CD4-positive, alpha-beta T cell treated with Interleukin-17A for 1 hour (primary cell): ENCODE measurements at regions not wholly inside any gene's neighbourhood (a gene's known extent, or its start where the extent isn't known, plus 50 kb on each side); places are given as distances from the start of the nearest gene placed in this dataset.
"Not testable (repeated sequence)": the region's sequence is repeated elsewhere in the genome, so short reads cannot be mapped to it uniquely, and the experiment has no call there.

Experiments
- DNase-seq: peaks from one replicate; pipeline ENCODE4 v3.0.0-alpha.2; 2020

DNA sequence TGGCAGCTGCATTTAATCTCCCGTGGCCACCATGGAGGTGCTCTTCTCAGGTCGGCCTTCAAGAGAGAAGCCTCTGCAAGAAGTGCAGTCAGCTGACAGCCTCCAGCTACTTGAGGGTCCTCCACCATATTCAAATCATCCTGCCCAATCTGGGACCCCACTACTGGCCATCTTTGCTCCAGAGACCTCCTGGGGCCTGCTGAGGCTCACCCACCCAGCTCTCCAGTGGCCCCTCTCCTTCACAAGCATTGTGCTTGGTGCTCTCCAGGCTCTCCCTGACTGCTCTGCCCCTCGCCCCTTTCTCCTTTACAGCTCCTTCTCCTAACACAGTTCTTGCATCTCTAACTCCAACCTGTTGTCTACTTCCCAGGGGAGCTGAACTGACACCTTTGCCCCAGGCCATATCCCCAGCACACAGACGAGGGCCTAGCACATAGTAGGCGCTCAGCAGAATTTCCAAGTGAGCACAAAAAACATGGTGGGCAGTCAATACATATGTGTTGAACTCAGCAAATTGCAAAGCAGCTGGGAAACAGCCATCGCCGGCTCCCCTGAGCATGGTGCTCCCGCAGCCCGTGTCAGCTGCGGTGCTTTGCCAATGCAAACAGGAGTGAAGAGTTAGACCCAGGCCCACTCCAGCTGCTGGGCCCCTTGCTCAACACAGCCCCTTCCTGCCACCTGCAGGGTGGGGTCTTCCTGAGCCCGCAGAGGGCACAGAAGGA lies 102.2 kb downstream of the TNFRSF13B start:
- DNase-seq: not testable (repeated sequence)

DNA sequence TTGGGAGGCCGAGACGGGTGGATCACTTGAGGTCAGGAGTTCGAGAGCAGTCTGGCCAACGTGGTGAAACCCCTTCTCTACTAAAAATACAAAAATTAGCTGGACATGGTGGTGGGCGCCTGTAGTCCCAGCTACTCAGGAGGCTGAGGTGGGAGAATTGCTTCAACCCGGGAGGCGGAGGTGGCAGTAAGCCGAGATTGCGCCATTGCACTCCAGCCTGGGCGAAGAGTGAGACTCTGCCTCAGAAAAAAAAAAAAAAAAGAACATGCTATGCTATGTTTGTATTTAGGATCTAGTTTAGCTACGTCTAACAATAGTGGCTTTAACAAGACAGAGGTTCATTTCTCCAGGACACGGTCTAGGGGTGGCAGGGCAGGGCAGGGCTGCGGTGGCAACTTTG lies 103.3 kb downstream of the TNFRSF13B start:
- not testable (repeated sequence) for DNase-seq

DNA sequence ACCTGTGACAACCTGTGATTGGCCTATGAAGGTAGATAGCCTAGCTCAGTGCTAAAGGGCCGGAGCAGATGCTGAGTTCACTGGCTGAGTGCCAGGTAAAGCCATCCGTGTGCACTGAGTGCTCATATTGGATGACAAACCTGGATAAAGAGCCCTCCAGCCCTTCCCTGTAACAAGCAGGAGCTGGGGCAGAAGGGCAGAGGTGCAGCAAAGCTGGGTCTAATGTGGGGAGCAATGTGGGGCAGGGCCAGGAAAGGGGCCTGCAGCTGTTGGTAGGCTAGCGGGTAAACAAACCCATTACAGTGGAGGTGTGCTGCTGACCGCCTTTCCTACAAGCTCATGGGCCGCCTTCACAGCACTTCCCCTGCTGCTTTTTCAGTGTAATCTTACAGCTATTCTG lies 104.4 kb downstream of the TNFRSF13B start:
- not testable (repeated sequence) for DNase-seq

DNA sequence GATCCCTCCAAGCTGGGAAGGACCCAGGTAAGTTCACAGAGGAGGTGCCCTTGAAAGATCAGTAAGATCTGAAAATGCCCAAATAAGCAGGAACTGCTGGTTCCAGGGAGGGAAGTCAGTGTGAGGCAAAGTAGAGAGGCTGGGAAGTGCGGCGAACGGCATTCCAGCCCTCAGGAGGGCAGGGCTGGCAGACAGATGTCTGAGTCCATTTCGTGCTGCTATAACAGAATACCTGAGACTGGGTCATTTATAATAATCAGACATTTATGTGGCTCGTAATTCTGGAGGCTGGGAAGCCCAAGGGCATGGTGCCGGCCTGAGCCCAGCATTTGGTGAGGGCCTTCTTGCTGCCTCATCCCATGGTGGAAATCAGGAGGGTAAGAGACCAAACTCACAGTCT lies 105.1 kb downstream of the TNFRSF13B start:
- DNase-seq: not testable (repeated sequence)

DNA sequence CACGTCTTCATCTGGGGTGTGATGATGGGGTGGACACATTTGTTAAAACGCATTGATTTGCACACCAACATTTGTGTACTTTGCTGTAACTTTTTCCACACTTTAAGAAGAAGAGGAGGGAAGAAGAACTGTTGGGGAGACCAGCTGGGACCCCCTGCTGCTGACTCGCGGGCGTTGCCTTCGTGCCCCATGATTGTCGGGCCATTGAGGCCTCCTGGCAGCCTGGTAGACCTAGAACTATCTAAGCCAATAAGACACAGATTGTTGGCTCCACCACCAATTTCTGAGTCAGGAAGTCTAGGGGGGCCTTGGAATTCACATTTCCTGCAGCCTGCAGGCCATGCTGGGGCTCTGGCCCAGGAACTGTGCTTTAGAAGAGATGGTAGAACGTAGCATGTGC lies 105.5 kb downstream of the TNFRSF13B start:
- DNase-seq: no peak

DNA sequence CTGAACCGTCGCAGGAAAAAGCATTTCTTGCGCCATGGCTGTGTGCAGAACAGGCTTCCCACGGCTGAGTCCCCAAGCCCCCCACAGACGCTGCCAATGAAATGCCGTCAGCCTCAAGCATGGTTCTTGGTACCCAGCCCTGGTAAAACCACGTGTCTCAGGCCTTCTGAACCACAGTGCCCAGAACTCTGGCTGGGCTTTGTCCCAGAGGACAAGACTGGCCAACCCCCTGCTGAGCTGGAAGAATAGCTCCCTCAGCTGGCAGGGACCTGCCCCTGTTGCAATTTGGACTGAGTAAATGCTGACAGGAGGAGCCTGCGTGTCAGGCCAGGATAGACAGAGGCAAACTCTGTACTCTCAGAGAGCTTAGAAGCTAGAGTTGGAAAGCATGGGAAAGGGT lies 106.2 kb downstream of the TNFRSF13B start:
- not testable (repeated sequence) for DNase-seq

DNA sequence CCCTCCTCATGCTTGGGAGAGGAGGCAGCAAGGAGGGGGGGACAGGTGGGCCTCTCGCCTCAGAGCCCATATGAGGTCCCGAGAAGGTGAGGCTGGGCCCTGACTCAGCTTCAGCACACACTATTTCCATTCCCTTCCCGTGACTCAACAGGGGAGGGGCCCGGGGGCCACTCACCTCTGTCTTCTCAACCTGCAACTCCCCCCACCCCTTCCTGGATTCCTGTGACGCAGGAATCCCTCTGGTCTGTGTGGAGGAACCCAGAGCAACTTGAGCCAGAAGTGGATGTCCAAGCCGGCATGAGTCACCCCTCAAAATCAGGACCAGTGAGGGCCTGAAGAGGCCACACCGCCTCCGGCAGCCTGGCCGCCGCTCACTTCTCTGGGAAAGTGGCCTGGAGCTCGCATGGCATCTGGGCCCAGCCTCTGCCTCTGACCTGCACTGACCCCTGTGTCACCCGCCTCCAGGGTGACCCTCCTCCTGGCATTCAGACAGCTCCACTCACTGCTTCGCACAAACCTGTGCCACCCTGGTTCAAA lies 106.8 kb downstream of the TNFRSF13B start:
- not testable (repeated sequence) for DNase-seq

DNA sequence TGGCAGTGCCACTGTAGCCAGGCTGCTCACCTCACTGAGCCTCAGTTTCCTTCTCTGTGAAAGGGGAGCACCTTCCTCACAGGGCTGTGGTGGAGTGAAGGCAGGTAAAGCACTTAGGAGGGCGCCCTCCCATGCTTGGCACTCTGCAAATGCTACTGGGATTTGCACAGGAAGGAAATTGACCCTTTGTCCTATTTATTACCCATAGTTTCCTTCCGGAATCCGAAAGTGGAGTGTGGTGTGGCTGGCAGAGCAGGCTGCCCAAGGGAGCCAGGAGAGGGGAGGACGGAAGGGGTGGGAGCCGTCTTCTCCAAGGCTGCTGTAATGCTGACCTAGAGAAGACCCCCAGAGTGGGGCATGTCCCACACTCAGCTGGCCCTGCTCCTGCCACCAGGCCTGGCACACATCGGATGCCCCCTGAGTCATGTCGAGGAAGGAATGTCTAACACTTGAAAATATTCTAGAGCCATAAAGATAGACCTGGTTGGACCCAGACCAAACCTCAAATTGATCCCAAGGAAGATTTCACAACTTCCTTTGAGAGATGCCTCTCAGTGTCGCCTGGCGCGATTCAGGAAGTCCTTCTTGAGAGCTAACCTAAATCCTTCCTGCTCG lies 107.3 kb downstream of the TNFRSF13B start:
- DNase-seq: not testable (repeated sequence)

DNA sequence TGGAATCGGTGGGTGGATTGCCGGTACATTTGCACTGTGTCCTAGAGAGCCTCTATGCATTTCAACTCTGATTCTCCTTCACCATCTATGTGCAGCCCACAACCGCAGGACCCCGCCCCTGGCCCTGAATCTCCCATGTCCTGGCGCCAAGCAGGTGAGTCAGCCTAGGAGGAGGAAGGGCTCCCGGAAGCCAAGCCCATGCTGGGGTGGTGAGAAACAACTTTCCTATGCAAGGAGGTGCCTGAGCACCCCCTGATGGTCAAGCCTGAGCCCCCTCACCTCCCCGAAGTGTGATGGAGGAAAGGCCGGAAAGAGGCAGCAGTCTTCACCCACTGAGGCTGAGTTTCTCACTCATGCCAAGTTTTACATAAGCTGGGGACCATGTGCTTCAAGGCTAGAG lies 110.8 kb downstream of the TNFRSF13B start:
- DNase-seq: not testable (repeated sequence)

DNA sequence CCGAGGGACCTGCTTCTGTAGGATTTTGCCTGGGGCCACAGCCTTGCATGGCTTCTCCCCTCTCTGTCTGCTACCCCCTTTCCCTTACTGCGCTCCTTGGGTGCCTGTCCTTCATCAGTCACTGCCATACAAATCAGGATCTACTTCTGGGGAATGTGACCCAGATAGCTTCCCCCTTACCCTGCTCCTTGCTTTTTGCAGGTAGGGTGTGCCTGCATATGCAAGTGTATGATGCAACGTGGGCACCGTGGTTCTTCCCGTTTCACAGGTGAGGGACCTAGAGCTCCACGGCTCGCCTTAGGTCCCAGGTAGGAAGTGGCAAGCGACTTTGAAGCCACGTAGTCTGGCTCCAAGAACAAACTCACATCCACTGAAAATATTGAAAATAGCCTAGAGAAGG lies 111.5 kb downstream of the TNFRSF13B start:
- DNase-seq: not testable (repeated sequence)

DNA sequence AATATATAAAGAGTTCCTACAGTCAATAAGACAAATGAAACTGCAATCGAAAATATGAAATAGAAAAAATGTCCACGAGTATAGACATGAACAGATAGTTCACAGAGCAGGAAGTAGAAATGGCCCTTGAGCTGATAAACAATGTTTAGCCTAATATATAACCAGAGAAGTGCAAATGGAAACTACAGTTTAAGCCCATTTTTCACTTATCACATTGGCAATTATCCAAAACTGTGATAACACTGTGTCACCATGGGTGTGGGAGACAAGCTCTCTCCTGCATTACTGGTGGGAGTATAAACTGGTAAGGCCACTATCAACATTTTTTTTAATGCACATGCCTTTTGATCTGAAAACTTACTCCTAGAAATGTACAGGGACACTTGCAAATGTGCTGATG lies 112.4 kb downstream of the TNFRSF13B start:
- DNase-seq: not testable (repeated sequence)

DNA sequence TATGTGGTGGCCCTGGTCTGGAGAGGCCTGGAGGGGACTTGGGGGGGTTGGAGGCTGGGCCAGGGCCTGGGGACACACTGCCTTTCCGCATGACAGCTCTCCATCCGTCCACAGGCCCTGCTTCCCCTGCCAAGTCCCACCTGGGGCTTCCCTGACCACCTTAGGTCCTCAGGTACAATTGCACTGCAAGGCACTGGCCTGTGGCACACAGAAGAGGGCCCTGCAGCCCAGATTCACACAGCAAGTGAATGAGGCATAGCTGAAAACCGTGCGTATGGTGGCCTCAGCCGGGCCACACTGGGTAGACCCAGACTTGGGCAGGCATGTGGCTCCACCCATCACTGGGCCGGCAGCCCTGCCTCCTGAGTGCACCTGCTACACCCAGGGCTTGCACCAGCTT lies 114.2 kb downstream of the TNFRSF13B start:
- not testable (repeated sequence) for DNase-seq

DNA sequence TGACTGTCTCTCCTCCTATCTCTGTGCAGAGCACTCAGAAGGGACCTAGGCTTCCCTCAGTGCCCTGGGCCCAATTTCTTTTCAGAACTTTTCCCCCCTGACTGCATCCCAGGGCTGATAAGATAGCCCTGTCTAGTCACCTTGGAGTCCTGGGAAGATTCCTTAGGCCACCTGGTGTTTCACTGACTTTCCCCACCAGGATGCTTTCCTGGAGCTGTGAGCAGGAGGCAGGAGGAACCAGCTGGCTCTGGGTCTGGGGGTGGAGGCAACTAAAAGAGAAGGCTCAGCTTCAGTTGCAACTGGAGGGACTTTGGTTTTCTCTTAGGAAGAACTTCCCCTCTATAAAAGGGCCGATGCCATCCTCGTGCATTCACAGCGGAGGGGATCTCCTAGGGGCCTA lies 115.1 kb downstream of the TNFRSF13B start:
- not testable (repeated sequence) for DNase-seq

DNA sequence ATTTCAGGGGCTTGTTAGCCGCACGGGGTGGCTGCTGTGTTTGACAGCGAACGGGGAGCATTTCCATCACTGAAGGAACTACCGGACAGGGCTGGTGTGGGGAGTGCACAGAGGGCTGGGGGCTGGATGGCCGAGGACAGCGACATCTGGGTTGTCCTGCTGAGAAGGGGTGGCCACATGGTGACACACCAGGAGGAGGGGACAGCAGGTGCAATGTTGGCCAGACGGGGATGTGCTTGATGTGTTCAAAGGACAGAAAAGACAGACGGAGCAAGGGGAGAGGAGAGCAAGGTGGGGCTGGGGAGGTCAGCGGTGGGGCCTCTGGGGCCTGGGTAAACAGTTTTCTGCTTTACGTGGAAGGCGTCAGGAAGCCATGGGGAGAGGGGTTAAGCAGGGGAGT lies 115.7 kb downstream of the TNFRSF13B start:
- DNase-seq: not testable (repeated sequence)

DNA sequence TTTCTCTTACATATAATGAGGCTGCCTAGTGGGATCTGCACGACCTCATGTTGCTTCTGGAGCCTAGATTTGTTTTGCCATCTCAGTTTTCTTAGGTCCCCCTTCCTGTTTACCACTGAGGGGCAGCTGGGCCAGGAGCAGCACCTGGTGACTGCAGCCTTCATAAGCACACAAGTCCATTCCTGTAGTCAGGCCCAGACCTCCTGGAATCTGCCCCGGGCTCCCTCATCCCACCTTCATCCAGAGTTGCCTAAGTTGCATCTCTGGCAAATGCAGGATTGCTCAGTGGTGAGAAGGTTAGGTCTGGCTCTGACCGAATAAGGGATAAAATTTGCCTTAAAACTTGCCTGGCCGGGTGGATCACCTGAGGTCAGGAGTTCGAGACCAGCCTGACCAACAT lies 117.3 kb downstream of the TNFRSF13B start:
- not testable (repeated sequence) for DNase-seq

DNA sequence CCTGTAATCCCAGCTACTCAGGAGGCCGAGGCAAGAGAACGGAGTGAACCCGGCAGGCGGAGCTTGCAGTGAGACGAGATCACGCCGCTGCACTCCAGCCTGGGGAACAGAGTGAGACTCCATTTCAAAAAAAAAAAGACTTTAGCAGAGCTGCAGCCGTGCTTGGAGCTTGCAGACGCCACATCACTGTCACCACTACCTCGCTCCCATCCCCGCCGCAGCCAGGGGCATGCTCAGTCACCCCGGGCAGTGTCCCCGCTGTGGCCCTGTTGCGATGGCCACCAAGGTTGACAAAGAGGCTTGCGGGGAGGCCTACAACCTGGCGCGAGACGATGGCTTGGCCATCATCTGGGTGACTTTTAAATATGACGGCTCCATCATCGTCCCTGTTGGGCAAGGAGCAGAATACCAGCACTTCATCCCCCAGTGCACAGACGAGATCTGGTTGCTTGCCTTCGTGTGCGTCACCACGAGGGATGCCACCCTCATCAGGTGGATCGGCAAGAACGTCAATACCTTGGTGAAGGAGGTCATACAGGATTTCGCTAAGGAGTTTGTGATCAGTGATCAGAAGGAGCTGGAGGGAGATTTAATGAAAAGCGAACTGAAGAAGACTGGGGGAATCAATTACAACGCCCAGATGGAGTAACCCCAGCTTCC lies 118.1 kb downstream of the TNFRSF13B start:
- no peak for DNase-seq

DNA sequence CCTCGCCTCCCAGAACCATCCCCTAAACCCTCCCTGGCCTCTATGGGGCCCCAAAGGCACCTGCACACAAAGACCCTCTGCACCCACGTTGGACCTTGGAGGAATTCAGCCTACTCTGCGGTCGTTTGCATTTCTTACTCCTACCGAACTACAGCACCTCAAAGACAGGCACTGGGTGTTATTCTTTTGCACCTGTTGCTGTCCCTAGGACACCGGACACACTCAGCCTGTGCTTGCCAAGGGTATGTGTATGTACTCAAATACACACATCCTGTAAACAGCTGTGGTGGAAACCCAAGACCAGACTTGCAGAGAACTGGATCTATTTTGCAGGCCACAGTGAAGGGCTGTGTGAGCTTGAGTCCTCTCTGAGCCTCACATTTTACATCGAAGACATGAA lies 122.1 kb downstream of the TNFRSF13B start:
- not testable (repeated sequence) for DNase-seq

DNA sequence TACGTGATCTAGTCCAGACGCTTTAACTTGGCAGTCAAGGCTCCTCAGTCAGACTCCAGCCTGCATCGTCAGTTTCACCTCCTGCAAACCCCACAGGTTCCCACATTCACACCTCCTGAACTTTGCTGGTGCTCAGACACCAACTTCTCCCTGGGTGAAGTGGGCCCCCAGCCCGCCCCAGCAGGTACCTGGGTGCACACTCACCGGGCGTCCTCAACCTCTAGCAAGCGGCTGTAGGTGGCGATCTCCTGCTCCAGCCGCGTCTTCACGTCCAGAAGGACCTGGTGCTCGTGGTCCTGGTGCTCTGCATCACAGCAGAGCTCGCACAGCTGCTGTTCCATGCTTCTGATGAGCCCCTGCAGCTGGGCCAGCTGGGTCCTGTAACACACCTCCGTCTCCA lies 122.9 kb downstream of the TNFRSF13B start:
- not testable (repeated sequence) for DNase-seq

DNA sequence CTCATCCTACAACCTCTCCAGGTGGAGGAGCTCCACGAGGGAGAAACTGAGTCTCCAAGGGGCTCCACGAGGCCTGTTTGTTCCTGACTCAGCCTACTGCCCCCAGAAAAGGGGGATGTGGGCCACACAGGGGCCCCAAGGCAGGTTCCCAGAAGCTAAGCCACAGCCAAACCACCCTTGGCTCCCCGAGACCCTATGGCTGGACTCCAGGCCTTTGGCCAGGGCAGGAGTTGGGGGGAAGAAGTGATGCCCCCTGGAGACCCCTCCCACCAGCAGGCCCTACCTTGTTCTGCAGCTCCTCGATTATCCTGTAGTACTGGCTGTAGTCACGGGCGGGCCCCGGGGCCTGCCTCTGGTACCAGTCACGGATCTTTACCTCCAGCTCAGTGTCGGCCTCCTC lies 126.8 kb downstream of the TNFRSF13B start:
- DNase-seq: not testable (repeated sequence)

DNA sequence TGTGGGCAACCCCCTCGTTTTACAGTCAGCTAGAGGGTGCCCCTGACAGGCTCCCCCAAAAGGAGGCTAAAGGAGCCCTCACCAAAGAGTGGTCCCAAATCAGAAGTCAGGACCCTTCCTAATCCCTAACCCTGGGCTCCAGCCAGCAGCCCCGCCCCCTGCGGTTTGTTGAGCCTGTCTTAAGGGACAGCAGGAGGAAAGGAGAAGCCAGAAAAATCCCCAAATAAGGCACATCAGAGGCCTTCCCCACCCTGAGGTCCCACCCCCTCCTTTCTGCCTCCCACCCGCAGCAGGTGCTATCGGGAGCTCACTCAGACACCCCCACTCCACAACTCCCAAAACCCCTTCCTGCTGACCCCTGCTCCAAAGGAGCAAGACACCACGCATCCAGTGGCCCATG lies 127.2 kb downstream of the TNFRSF13B start:
- not testable (repeated sequence) for DNase-seq

DNA sequence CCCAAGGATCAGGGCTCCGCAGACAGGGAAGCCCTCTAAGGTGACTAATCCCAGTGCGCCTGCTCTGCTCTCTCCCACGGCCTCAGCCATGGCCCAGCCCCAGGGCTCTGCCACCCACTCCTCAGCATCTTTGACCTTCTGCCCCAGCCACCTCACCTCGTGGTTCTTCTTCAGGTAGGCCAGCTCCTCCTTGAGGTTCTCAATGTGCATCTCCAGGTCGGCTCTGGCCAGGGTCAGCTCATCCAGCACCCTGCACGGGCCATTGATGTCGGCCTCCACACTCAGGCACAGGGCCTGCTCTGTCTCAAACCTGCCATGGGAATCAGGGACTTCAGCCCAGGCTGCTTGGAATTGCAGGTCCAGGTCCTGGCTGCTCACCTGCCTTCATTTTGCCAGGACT lies 128.4 kb downstream of the TNFRSF13B start:
- not testable (repeated sequence) for DNase-seq

DNA sequence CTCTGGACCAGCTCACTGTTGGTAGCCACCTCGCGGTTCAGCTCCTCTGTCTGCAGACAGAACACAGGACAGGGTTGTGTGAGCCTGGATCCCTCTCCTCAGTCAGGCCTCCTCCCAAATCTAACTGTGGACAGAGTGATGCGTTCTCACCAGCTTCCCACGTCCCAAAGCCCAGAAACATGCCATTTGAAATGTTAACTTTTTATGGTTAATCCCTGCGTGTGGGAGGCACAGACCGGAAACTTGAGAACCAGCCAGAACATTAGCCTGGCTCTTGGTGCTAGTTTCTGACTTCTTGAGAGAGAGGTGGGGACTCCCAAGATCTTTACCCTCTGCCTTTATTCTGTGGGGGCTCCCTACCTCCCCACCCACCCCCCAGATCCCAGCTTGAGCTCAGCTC lies 129.6 kb downstream of the TNFRSF13B start:
- DNase-seq: not testable (repeated sequence)

DNA sequence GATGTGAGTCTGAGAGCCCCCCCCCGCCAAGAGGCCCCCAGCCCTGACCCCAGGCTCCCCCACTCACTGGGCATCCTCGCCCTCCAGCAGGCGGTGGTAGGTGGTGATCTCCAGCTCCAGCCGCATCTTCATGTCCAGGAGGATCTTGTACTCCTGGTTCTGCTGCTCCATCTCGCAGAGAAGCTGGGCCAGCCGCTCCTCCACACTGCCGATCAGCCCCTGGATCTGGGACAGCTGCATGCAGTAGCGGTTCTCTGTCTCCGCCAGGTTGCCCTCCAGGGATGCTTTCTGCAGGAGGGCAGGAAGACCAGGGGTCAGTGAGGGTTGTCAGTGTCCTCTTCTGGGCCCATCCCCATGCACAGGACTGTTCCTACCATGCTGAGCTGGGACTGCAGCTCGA lies 130.0 kb downstream of the TNFRSF13B start:
- DNase-seq: not testable (repeated sequence)

DNA sequence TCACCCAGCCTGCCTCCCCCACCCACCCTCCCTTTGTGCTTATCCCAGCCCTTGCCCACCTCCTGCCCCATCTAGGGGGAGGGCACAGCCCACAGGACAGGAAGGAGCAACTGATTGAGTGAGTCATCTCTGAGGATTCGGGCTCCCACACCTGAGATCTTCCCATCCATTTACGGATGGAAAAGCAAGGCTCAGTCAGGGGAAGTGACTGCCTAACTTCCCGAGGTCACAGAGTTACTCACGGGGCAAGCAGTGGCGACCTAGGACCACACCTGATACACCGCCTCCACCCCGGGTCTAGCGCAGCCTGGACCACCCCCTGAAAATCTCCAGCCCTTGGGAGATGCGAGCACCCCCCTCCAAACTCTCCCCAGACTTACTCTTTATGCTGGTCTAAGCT lies 131.7 kb downstream of the TNFRSF13B start:
- DNase-seq: not testable (repeated sequence)
